Keratinocyte (primary cell): ENCODE measurements at regions not wholly inside any gene's neighbourhood (a gene's known extent, or its start where the extent isn't known, plus 50 kb on each side); places are given as distances from the start of the nearest gene placed in this dataset.

Experiments
- DNase-seq: peaks from one replicate; pipeline ENCODE4 v3.0.0-alpha.2; 2011; ENCODE audit warnings: low read depth, missing footprints, low spot score
- FAIRE-seq: peaks from 2 replicates; lab custom pipeline; 2011; peaks lifted over from hg19 to GRCh38; lab: Jason Lieb, UNC
- H2AFZ ChIP-seq: 2 replicates; pipeline ENCODE4 v1.6.0; 2012; ENCODE audit warnings: low read length, control low read depth, inconsistent platforms; ENCODE audit not compliant: control insufficient read depth
- H3K27ac ChIP-seq: 2 replicates; pipeline ENCODE4 v1.5.1; 2011; ENCODE audit warnings: low read length; ENCODE audit not compliant: control insufficient read depth, insufficient read depth
- H3K27me3 ChIP-seq: 3 replicates; pipeline ENCODE4 v1.6.0; 2011; ENCODE audit warnings: low read length; ENCODE audit not compliant: control insufficient read depth, insufficient read depth; ENCODE audit errors: extremely low read depth
- H3K36me3 ChIP-seq, 2 experiments: 2 replicates in 1 of 2; 3 replicates in 1 of 2; pipeline ENCODE4 v1.5.1; 2011; ENCODE audit warnings: low read length in 2 of 2, mild to moderate bottlenecking in 1 of 2; ENCODE audit not compliant: control insufficient read depth in 2 of 2, insufficient read depth in 2 of 2; ENCODE audit errors: extremely low read depth in 1 of 2
- H3K4me1 ChIP-seq: 3 replicates; pipeline ENCODE4 v1.5.1; 2011; ENCODE audit warnings: low read length; ENCODE audit not compliant: control insufficient read depth, insufficient read depth; ENCODE audit errors: extremely low read depth
- H3K4me2 ChIP-seq: 3 replicates; pipeline ENCODE4 v1.6.0; 2011; ENCODE audit warnings: low read depth, low read length; ENCODE audit not compliant: control insufficient read depth, insufficient read depth; ENCODE audit errors: extremely low read depth
- H3K4me3 ChIP-seq, 3 experiments: fragments of 200-600 bp in 1 of 3; sonication (generic) in 1 of 3; 2 replicates in 2 of 3; 3 replicates in 1 of 3; pipeline ENCODE4 v1.5.1; 2011 to 2016; ENCODE audit warnings: low read length in 3 of 3, mild to moderate bottlenecking in 3 of 3, control low read depth in 2 of 3, inconsistent platforms in 1 of 3, low read depth in 1 of 3, mixed read lengths in 1 of 3, mixed run types in 1 of 3, moderate library complexity in 1 of 3; ENCODE audit not compliant: control insufficient read depth in 2 of 3, insufficient read depth in 2 of 3; ENCODE audit errors: extremely low read depth in 1 of 3
- H3K79me2 ChIP-seq: 2 replicates; pipeline ENCODE4 v1.6.0; 2012; ENCODE audit warnings: low read length; ENCODE audit not compliant: control insufficient read depth, insufficient read depth
- H3K9ac ChIP-seq: 3 replicates; pipeline ENCODE4 v1.6.0; 2011; ENCODE audit warnings: low read length; ENCODE audit not compliant: control insufficient read depth, insufficient read depth; ENCODE audit errors: extremely low read depth
- H3K9me1 ChIP-seq: 3 replicates; pipeline ENCODE4 v1.6.0; 2011; ENCODE audit warnings: low read length; ENCODE audit not compliant: control insufficient read depth, insufficient read depth; ENCODE audit errors: extremely low read depth
- H3K9me3 ChIP-seq: 2 replicates; pipeline ENCODE4 v1.5.1; 2012; ENCODE audit warnings: low read depth, low read length; ENCODE audit not compliant: control insufficient read depth
- H4K20me1 ChIP-seq: 3 replicates; pipeline ENCODE4 v1.6.0; 2011; ENCODE audit warnings: low read length; ENCODE audit not compliant: control insufficient read depth, insufficient read depth; ENCODE audit errors: extremely low read depth
- EZH2 ChIP-seq: IDR thresholded peaks from one replicate; pipeline ENCODE4 v1.6.1; 2012; ENCODE audit warnings: inconsistent platforms, mild to moderate bottlenecking, low read length, moderate library complexity
- dilution Hi-C: fragments of 300-500 bp; cut with MboI; formaldehyde crosslinking; loops from one replicate; pipeline ENCODE4 v1.7.0; 2020; ENCODE audit warnings: low sequenced_read_pairs; ENCODE audit not compliant: extremely low pct_ligation_motif_present
- TF ChIP-seq, protein P1 (sequence below), 3 experiments: IDR thresholded peaks in 1 of 3; conservative IDR thresholded peaks in 1 of 3; optimal IDR thresholded peaks in 1 of 3; 2 replicates in 2 of 3; 3 replicates in 1 of 3; pipeline versions ENCODE3 to v1.5.1; 2011; ENCODE audit warnings: low read length in 3 of 3, mild to moderate bottlenecking in 3 of 3, moderate library complexity in 2 of 3, control low read depth in 1 of 3, inconsistent platforms in 1 of 3; ENCODE audit not compliant: insufficient read depth in 2 of 3; ENCODE audit errors: extremely low read depth in 1 of 3

DNA sequence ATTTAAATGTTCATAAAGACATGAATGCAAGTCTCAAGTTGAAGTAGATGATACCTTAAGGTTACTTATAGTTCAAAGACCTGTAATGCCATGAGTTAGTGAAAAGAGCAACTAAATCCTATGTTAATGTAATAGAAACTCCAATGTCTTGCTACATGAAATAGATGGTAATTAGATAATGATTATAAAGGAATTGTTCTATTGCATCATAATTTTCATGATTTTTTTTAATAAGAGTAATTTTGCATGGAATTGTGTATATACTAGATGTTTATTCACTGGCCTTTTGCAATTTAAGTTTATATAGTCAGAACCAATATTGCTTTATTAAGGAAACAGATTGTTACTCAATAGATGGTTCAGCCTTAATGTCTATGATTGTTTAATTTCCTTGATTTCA is 115.5 kb upstream of the SYT10 start:
- H4K20me1 ChIP-seq = no peaks in the 10 kb centered on the region
- FAIRE-seq = no peak

DNA sequence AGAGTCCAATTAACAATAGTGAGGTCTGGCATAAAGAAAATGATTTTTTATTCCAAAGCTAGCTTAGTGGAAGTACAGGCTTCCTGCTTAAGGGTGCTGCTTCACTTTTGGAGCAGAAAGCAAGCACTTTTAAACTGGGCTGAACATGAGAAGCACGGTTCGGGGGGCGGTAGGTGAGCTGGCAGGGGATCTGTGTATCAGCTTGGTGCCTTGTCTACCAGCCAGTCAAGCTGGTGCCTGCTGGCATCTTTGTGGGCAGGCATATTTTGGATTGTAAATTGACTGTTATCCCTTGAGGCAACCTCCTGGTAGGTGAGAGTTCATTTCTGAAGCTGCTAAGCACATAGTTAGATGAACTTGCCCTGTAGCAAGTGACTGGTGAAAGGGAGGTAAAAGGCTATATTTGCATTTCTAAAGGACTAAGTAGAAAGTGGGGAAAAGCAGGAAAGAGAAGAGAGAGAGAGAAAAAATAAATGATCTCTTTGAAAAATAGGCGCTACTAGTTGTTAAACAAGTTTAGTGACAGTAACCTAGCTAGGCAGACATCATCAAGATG is 121.1 kb upstream of the SYT10 start:
- Histone ChIP-seq H3K4me2 (no peak overlapping the region), H3K9ac (no peak overlapping the region), H3K27ac (no peak overlapping the region), H3K79me2 (no peaks in the 10 kb centered on the region), H3K9me3 (no peaks in the 10 kb centered on the region), H3K36me3 (no peaks in the 10 kb centered on the region), H2AFZ (no peak overlapping the region), H3K4me3 (no peak overlapping the region), H4K20me1 (no peaks in the 10 kb centered on the region), H3K4me1 (no peaks in the 10 kb centered on the region), H3K27me3 (no peaks in the 10 kb centered on the region), H3K9me1 (no peaks in the 10 kb centered on the region)
- DNase-seq = no peak
- no peak for FAIRE-seq
- dilution Hi-C loops = no loop called here
- TF ChIP-seq EZH2 = no peak
- TF ChIP-seq, protein P1, sequence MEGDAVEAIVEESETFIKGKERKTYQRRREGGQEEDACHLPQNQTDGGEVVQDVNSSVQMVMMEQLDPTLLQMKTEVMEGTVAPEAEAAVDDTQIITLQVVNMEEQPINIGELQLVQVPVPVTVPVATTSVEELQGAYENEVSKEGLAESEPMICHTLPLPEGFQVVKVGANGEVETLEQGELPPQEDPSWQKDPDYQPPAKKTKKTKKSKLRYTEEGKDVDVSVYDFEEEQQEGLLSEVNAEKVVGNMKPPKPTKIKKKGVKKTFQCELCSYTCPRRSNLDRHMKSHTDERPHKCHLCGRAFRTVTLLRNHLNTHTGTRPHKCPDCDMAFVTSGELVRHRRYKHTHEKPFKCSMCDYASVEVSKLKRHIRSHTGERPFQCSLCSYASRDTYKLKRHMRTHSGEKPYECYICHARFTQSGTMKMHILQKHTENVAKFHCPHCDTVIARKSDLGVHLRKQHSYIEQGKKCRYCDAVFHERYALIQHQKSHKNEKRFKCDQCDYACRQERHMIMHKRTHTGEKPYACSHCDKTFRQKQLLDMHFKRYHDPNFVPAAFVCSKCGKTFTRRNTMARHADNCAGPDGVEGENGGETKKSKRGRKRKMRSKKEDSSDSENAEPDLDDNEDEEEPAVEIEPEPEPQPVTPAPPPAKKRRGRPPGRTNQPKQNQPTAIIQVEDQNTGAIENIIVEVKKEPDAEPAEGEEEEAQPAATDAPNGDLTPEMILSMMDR (optimal IDR thresholded peaks at IDR 0.05 in 1 of 3, IDR thresholded peaks at IDR 0.05 in 1 of 3, conservative IDR thresholded peaks at IDR 0.05 in 1 of 3; ENCODE audit: extremely low read depth in 1 of 3, insufficient read depth in 2 of 3, low read length in 3 of 3) = no peak

More for the DNA sequence above, 115.5 kb upstream of the SYT10 start:
- Histone ChIP-seq H3K9ac (no peak overlapping the region), H3K9me3 (no peaks in the 10 kb centered on the region), H3K36me3 (no peaks in the 10 kb centered on the region), H3K4me3 (no peak overlapping the region), H3K27ac (no peak overlapping the region), H3K27me3 (no peaks in the 10 kb centered on the region), H3K9me1 (no peaks in the 10 kb centered on the region), H2AFZ (no peak overlapping the region), H3K4me1 (no peaks in the 10 kb centered on the region), H3K4me2 (no peak overlapping the region), H3K79me2 (no peaks in the 10 kb centered on the region)
- TF ChIP-seq, protein P1 (optimal IDR thresholded peaks at IDR 0.05 in 1 of 3, IDR thresholded peaks at IDR 0.05 in 1 of 3, conservative IDR thresholded peaks at IDR 0.05 in 1 of 3; ENCODE audit: extremely low read depth in 1 of 3, insufficient read depth in 2 of 3, low read length in 3 of 3) = no peak
- no peak for TF ChIP-seq EZH2
- DNase-seq = no peak
- dilution Hi-C loops = no loop called here
